ENCODE measurements at regions not wholly inside any gene's neighbourhood (a gene's known extent, or its start where the extent isn't known, plus 50 kb on each side); places are given as distances from the start of the nearest gene placed in this dataset.

DNA sequence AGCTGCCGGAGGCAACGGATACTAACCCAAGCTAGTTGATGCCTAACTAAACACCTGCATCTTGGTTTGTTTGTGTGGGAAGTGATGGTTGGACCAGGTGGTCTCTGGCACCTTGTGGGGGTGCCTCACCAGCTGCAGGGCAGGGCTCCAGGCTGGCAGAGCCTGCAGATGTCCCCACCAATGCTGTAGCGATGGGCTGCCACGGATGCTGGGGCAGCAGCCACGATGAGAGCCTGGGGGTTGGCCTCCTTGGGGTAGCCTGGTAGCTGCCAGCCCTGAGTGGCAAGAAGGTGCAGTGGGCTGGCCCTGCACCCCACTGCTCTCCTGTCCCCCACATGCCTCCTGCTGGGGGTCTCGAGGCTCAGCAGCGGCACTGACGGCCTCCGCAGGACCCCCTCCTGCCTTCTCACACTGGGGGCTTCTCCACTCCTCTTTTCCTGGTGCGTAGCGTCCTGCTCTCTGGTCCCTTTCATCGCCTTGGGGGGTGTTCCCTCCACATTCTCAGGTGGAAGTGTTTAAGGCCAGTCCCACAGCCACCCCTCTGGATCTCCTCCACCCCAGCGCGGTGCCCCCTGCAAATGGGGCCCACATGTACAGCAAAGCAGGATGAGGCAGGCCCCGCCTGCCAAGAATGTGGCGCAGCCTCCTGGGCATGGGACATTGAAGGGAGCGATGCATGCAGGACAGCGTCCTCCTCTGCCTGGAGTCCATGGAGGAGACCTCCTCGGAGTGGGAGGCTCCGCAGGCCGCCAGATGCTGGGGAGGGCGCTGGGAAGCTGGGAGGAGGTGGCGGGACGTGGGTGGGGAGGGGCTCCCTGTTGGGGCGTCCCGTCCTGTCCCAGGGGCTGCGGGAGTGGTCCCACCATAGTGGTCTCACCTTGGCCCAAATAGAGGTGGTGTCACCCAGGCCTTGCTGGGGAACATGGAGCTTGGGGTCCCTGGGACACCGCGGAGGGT is 173.1 kb downstream of the ASB1 start:
- TF ChIP-seq, protein P1, sequence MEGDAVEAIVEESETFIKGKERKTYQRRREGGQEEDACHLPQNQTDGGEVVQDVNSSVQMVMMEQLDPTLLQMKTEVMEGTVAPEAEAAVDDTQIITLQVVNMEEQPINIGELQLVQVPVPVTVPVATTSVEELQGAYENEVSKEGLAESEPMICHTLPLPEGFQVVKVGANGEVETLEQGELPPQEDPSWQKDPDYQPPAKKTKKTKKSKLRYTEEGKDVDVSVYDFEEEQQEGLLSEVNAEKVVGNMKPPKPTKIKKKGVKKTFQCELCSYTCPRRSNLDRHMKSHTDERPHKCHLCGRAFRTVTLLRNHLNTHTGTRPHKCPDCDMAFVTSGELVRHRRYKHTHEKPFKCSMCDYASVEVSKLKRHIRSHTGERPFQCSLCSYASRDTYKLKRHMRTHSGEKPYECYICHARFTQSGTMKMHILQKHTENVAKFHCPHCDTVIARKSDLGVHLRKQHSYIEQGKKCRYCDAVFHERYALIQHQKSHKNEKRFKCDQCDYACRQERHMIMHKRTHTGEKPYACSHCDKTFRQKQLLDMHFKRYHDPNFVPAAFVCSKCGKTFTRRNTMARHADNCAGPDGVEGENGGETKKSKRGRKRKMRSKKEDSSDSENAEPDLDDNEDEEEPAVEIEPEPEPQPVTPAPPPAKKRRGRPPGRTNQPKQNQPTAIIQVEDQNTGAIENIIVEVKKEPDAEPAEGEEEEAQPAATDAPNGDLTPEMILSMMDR (IDR thresholded peaks at IDR 0.05): no peak
- TF ChIP-seq POLR2A (IDR thresholded peaks at IDR 0.05): no peak
